Hepatocyte (in vitro differentiated cells): ENCODE measurements at regions not wholly inside any gene's neighbourhood (a gene's known extent, or its start where the extent isn't known, plus 50 kb on each side); places are given as distances from the start of the nearest gene placed in this dataset.
A peak's percentile ranks its signal among the peaks of the same experiment; 100 is the strongest.

Source experiments
- DNase-seq: peaks from one replicate; pipeline ENCODE4 v3.0.0-alpha.2; 2016; ENCODE audit warnings: low spot score
- H2AFZ ChIP-seq: fragments of 200-600 bp; sonication (generic); 2 replicates; pipeline ENCODE4 v1.6.0; 2016; ENCODE audit warnings: antibody characterized with exemption, mild to moderate bottlenecking
- H3K27ac ChIP-seq: fragments of 200-600 bp; sonication (generic); 2 replicates; pipeline ENCODE4 v1.5.1; 2016; ENCODE audit warnings: mild to moderate bottlenecking
- H3K27me3 ChIP-seq: fragments of 200-600 bp; sonication (generic); 2 replicates; pipeline ENCODE4 v1.6.1; 2016
- H3K36me3 ChIP-seq: fragments of 200-600 bp; sonication (generic); replicated peaks from 2 replicates; pipeline ENCODE4 v1.5.1; 2016; ENCODE audit warnings: low read depth; ENCODE audit not compliant: insufficient read depth
- H3K4me1 ChIP-seq: fragments of 200-600 bp; sonication (generic); 2 replicates; pipeline ENCODE4 v1.5.1; 2016; ENCODE audit warnings: mild to moderate bottlenecking, moderate library complexity; ENCODE audit not compliant: insufficient read depth
- H3K4me2 ChIP-seq: fragments of 200-600 bp; sonication (generic); 2 replicates; pipeline ENCODE4 v1.6.0; 2016
- H3K4me3 ChIP-seq: fragments of 200-600 bp; sonication (generic); 2 replicates; pipeline ENCODE4 v1.5.1; 2016; ENCODE audit warnings: mild to moderate bottlenecking
- H3K79me2 ChIP-seq: fragments of 200-600 bp; sonication (generic); 2 replicates; pipeline ENCODE4 v1.6.0; 2017; ENCODE audit warnings: mild to moderate bottlenecking
- H3K9me2 ChIP-seq: fragments of 200-600 bp; sonication (generic); replicated peaks from 2 replicates; pipeline ENCODE4 v1.6.0; 2017; ENCODE audit warnings: mild to moderate bottlenecking; ENCODE audit not compliant: insufficient read depth
- H3K9me3 ChIP-seq: fragments of 200-600 bp; sonication (generic); 2 replicates; pipeline ENCODE4 v1.5.1; 2016; ENCODE audit warnings: low read depth, mild to moderate bottlenecking
- H4K20me1 ChIP-seq: fragments of 200-600 bp; sonication (generic); 2 replicates; pipeline ENCODE4 v1.6.0; 2016; ENCODE audit warnings: mild to moderate bottlenecking; ENCODE audit not compliant: insufficient read depth, poor library complexity, severe bottlenecking
- EZH2 ChIP-seq: fragments of 200-600 bp; sonication (generic); IDR thresholded peaks from 2 replicates; pipeline ENCODE4 v1.6.1; 2016; ENCODE audit warnings: antibody characterized with exemption, mild to moderate bottlenecking, borderline replicate concordance
- EZH2phosphoT487 ChIP-seq: fragments of 200-600 bp; sonication (generic); IDR thresholded peaks from one replicate; pipeline ENCODE4 v1.6.1; 2018; ENCODE audit warnings: antibody characterized with exemption, mild to moderate bottlenecking, low read depth, moderate library complexity; ENCODE audit not compliant: unreplicated experiment, severe bottlenecking
- WGBS: methylation state at CpG from one replicate; pipeline ENCODE4 v1.1.6; 2016; ENCODE audit warnings: low lambda C conversion rate; ENCODE audit errors: missing lambda C conversion rate; 5-methylcytosine and 5-hydroxymethylcytosine counted together
- TF ChIP-seq, protein P1 (sequence below): fragments of 200-600 bp; sonication (generic); IDR thresholded peaks from 2 replicates; pipeline ENCODE4 v1.5.1; 2016; ENCODE audit warnings: antibody characterized with exemption, mild to moderate bottlenecking; ENCODE audit not compliant: poor library complexity

- no peak overlapping the region for H2AFZ ChIP-seq
- H3K4me3 ChIP-seq, result no peak overlapping the region
- DNase-seq, result peak; percentile 11
- H3K36me3 ChIP-seq, result no peaks in the 10 kb centered on the region
- TF ChIP-seq EZH2phosphoT487 (no peak), EZH2 (no peak)
- TF ChIP-seq, protein P1, sequence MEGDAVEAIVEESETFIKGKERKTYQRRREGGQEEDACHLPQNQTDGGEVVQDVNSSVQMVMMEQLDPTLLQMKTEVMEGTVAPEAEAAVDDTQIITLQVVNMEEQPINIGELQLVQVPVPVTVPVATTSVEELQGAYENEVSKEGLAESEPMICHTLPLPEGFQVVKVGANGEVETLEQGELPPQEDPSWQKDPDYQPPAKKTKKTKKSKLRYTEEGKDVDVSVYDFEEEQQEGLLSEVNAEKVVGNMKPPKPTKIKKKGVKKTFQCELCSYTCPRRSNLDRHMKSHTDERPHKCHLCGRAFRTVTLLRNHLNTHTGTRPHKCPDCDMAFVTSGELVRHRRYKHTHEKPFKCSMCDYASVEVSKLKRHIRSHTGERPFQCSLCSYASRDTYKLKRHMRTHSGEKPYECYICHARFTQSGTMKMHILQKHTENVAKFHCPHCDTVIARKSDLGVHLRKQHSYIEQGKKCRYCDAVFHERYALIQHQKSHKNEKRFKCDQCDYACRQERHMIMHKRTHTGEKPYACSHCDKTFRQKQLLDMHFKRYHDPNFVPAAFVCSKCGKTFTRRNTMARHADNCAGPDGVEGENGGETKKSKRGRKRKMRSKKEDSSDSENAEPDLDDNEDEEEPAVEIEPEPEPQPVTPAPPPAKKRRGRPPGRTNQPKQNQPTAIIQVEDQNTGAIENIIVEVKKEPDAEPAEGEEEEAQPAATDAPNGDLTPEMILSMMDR, result no peak
- no peak overlapping the region for H3K4me2 ChIP-seq
- H3K9me3 ChIP-seq, result no peaks in the 10 kb centered on the region
- H3K9me2 ChIP-seq, result no peaks in the 10 kb centered on the region
- WGBS, result 73% methylated on average over 4 of the region's 4 CpGs
- H3K79me2 ChIP-seq, result no peaks in the 10 kb centered on the region
- H4K20me1 ChIP-seq, result no peaks in the 10 kb centered on the region
- no peak overlapping the region for H3K27ac ChIP-seq
- no peaks in the 10 kb centered on the region for H3K27me3 ChIP-seq
- H3K4me1 ChIP-seq, result no peaks in the 10 kb centered on the region
Measured at GRCh38 chr1:187244623-187245022, 415.9 kb downstream of the PLA2G4A start.

GRCh38 chr1:187245201-187245600 lies 416.5 kb downstream of the PLA2G4A start:
- H3K27me3 ChIP-seq, result no peaks in the 10 kb centered on the region
- H3K4me3 ChIP-seq, result no peak overlapping the region
- no peak overlapping the region for H3K4me2 ChIP-seq
- H3K9me3 ChIP-seq, result no peaks in the 10 kb centered on the region
- H3K79me2 ChIP-seq, result no peaks in the 10 kb centered on the region
- H3K27ac ChIP-seq, result no peak overlapping the region
- no peaks in the 10 kb centered on the region for H3K36me3 ChIP-seq
- WGBS, result 80% methylated on average over 1 of the region's 1 CpG
- DNase-seq, result no peak
- H2AFZ ChIP-seq, result no peak overlapping the region
- TF ChIP-seq EZH2, result no peak
- TF ChIP-seq, protein P1, result no peak
- no peak for TF ChIP-seq EZH2phosphoT487
- no peaks in the 10 kb centered on the region for H3K9me2 ChIP-seq
- H4K20me1 ChIP-seq, result no peaks in the 10 kb centered on the region
- no peaks in the 10 kb centered on the region for H3K4me1 ChIP-seq

GRCh38 chr1:187249196-187249595 lies 420.4 kb downstream of the PLA2G4A start:
- Histone ChIP-seq H3K27ac (no peak overlapping the region), H2AFZ (no peak overlapping the region), H3K27me3 (no peaks in the 10 kb centered on the region), H4K20me1 (no peaks in the 10 kb centered on the region), H3K4me2 (no peak overlapping the region), H3K36me3 (no peaks in the 10 kb centered on the region), H3K9me2 (no peaks in the 10 kb centered on the region), H3K9me3 (no peaks in the 10 kb centered on the region), H3K79me2 (no peaks in the 10 kb centered on the region), H3K4me1 (no peaks in the 10 kb centered on the region), H3K4me3 (no peak overlapping the region)
- TF ChIP-seq, protein P1, result no peak
- TF ChIP-seq EZH2 (no peak), EZH2phosphoT487 (no peak)
- DNase-seq, result no peak
- WGBS, result 97% methylated on average over 1 of the region's 1 CpG

DNA sequence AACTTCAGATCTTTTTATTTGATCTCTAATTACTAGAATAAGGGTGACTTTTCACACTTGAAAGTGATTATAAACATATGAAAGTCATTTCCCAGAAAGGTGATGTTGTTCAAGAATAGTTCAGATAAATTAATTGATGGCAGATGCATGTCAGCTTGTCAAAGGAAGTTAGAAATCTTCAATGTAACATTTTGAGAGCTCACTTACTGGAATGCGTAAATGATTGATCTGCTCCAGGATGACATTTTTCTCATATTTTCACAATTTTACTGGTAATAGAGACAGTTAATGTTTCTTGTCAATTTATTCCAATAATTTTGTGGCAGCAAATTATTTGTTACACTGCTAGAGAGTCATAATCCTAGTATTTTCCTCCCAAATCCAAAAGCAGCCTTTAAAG lies 424.2 kb downstream of the PLA2G4A start:
- Histone ChIP-seq H3K9me3 (no peaks in the 10 kb centered on the region), H3K27me3 (no peaks in the 10 kb centered on the region), H3K4me2 (no peak overlapping the region), H3K4me1 (no peaks in the 10 kb centered on the region), H4K20me1 (no peaks in the 10 kb centered on the region), H2AFZ (no peak overlapping the region), H3K36me3 (no peaks in the 10 kb centered on the region), H3K4me3 (no peak overlapping the region), H3K9me2 (no peaks in the 10 kb centered on the region), H3K27ac (no peak overlapping the region), H3K79me2 (no peaks in the 10 kb centered on the region)
- DNase-seq, result no peak
- WGBS, result 97% methylated on average over 1 of the region's 1 CpG
- TF ChIP-seq EZH2phosphoT487, result no peak
- no peak for TF ChIP-seq EZH2
- TF ChIP-seq, protein P1, result no peak
